ENCODE measurements at regions not wholly inside any gene's neighbourhood (a gene's known extent, or its start where the extent isn't known, plus 50 kb on each side); places are given as distances from the start of the nearest gene placed in this dataset.

DNA sequence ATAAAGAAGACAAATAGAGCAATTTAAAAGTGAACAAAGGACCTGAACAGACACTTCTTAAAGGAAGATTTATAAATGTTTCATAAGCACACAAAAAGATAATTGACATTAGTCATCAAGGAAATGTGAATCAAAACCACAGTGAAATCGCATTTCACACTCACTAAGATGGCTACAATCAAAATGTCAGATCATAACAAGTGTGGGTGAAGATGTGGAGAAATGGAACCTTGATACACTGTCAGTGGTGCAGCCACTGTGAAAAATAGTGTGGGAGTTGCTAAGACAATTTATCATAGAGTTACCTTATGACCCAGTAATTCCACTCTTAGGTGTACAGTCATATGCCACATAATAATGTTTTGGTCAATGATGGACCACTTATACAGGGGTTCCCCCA is 54.5 kb upstream of the HTR4 start:
- no peaks in the 10 kb centered on the region for H3K4me1 ChIP-seq (ENCODE audit: control insufficient read depth in 2 of 2, insufficient read depth in 2 of 2, low read length in 2 of 2)
- peaks cover 0 to 4% (median 0%) of the 10 kb centered on the region in 11 donors for H3K9me3 Mint-ChIP-seq
- no peaks in the 10 kb centered on the region for H3K27me3 ChIP-seq (ENCODE audit: control insufficient read depth in 2 of 2, insufficient read depth in 2 of 2, low read length in 2 of 2)
- no peak overlapping the region for H3K4me3 Mint-ChIP-seq
- no peak for DNase-seq
- no peak overlapping the region for H3K4me3 ChIP-seq (ENCODE audit: low read length)
- H3K36me3 Mint-ChIP-seq: no peaks in the 10 kb centered on the region
- H3K36me3 ChIP-seq (ENCODE audit: control insufficient read depth in 2 of 3, insufficient read depth in 3 of 3, low read length in 3 of 3): no peaks in the 10 kb centered on the region
- peaks cover 0 to under 1% (median 0%) of the 10 kb centered on the region in 7 donors for H3K4me1 Mint-ChIP-seq
- H3K27me3 Mint-ChIP-seq: peaks cover 2 to 17% (median 14%) of the 10 kb centered on the region in 5 donors
- intact Hi-C loops (cut with micrococcal nuclease): no loop called here
- no peak overlapping the region for H3K27ac Mint-ChIP-seq
- CTCF ChIA-PET: no interaction called here
- POLR2A ChIA-PET: no interaction called here
- H3K9me3 ChIP-seq (ENCODE audit: control insufficient read depth in 2 of 3, low read length in 3 of 3): no peaks in the 10 kb centered on the region
- no peak overlapping the region for H3K27ac ChIP-seq (ENCODE audit: low read depth, low read length)
- no peak for ATAC-seq

DNA sequence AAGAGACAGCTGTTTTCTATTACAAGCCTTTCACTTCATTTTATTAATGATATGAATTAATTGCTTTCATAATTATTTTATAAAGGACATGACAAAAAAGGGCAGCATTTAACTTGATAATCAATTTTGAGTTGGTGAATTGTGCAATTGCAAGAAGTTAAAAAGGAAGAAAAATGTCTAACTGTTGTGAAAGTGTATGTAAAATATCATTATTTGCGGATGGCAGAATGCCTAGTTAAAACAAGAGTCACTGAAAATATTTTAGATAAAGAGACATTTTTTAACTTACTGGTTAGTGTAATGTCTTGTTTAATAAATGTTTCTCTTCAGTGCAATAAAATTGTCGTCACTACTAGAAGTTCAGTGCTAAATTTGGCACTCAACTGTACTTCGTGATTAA is 57.6 kb upstream of the HTR4 start:
- ATAC-seq: no peak
- POLR2A ChIA-PET: no interaction called here

DNA sequence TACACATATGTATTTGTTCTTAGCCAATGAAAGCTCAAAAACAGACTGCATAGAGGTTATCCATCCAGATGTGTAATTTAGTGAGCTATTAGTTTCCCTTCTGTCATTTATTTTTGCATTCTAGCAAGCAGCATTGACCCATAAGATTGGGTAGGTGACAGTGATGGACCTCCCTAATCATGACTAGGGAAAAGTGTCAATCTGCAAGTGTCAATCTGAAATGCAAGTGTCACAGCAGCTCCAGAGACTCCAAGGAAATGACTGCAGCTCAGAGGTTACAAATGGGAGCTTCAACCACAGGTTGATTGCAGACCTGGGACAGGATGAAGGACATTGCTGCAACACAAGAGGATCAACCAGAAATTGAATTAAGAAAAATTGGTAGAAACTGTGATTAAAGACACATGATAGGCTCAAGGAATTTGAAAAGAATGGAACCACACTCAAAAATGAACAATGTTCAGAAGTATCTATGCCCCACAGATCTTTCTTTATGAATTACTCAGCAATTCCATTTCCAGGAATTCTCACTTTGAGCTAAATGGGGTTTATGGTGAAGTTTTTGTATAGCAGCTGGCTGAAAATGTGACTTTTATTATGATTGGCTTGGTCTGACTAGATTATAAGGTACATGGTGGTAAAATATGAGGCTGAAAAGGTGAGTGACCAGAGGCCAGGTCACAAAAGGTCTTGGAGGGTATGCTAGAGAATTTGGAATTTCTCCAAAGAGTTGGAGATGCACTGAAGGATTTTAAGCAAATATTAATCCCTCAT is 59.6 kb upstream of the HTR4 start:
- H3K4me1 Mint-ChIP-seq: peaks cover 0 to 4% (median 0%) of the 10 kb centered on the region in 7 donors
- no peaks in the 10 kb centered on the region for H3K27me3 ChIP-seq (ENCODE audit: control insufficient read depth in 2 of 2, insufficient read depth in 2 of 2, low read length in 2 of 2)
- ATAC-seq (no peak), DNase-seq (no peak)
- H3K27me3 Mint-ChIP-seq: peaks cover 0 to 38% (median 27%) of the 10 kb centered on the region in 5 donors
- H3K9me3 Mint-ChIP-seq: peaks cover 0 to 7% (median 2%) of the 10 kb centered on the region in 11 donors
- POLR2A ChIA-PET: no interaction called here
- H3K4me3 ChIP-seq (ENCODE audit: low read length): no peak overlapping the region
- CTCF ChIA-PET: no interaction called here
- no peaks in the 10 kb centered on the region for H3K9me3 ChIP-seq (ENCODE audit: control insufficient read depth in 2 of 3, low read length in 3 of 3)
- intact Hi-C loops (cut with micrococcal nuclease): no loop called here
- no peak overlapping the region for H3K27ac ChIP-seq (ENCODE audit: low read depth, low read length)
- H3K4me1 ChIP-seq (ENCODE audit: control insufficient read depth in 2 of 2, insufficient read depth in 2 of 2, low read length in 2 of 2): no peaks in the 10 kb centered on the region
- peaks cover 0 to 5% (median 0%) of the 10 kb centered on the region in 5 donors for H3K36me3 Mint-ChIP-seq
- no peaks in the 10 kb centered on the region for H3K36me3 ChIP-seq (ENCODE audit: control insufficient read depth in 2 of 3, insufficient read depth in 3 of 3, low read length in 3 of 3)
- no peak overlapping the region for H3K27ac Mint-ChIP-seq
- no peak overlapping the region for H3K4me3 Mint-ChIP-seq

More for the DNA sequence above, 57.6 kb upstream of the HTR4 start:
- Histone ChIP-seq H3K4me1 (ENCODE audit: control insufficient read depth in 2 of 2, insufficient read depth in 2 of 2, low read length in 2 of 2) (no peaks in the 10 kb centered on the region), H3K27ac (ENCODE audit: low read depth, low read length) (no peak overlapping the region), H3K4me3 (ENCODE audit: low read length) (no peak overlapping the region), H3K36me3 (ENCODE audit: control insufficient read depth in 2 of 3, insufficient read depth in 3 of 3, low read length in 3 of 3) (no peaks in the 10 kb centered on the region), H3K27me3 (ENCODE audit: control insufficient read depth in 2 of 2, insufficient read depth in 2 of 2, low read length in 2 of 2) (no peaks in the 10 kb centered on the region), H3K9me3 (ENCODE audit: control insufficient read depth in 2 of 3, low read length in 3 of 3) (no peaks in the 10 kb centered on the region)
- H3K9me3 Mint-ChIP-seq: peaks cover 0 to 7% (median 2%) of the 10 kb centered on the region in 11 donors
- no peak for DNase-seq
- CTCF ChIA-PET: no interaction called here
- no peak overlapping the region for H3K4me3 Mint-ChIP-seq
- intact Hi-C loops (cut with micrococcal nuclease): no loop called here
- no peak overlapping the region for H3K27ac Mint-ChIP-seq
- peaks cover 0 to 4% (median 0%) of the 10 kb centered on the region in 7 donors for H3K4me1 Mint-ChIP-seq
- peaks cover 0 to 5% (median 0%) of the 10 kb centered on the region in 5 donors for H3K36me3 Mint-ChIP-seq
- H3K27me3 Mint-ChIP-seq: peaks cover 0 to 23% (median 17%) of the 10 kb centered on the region in 5 donors

DNA sequence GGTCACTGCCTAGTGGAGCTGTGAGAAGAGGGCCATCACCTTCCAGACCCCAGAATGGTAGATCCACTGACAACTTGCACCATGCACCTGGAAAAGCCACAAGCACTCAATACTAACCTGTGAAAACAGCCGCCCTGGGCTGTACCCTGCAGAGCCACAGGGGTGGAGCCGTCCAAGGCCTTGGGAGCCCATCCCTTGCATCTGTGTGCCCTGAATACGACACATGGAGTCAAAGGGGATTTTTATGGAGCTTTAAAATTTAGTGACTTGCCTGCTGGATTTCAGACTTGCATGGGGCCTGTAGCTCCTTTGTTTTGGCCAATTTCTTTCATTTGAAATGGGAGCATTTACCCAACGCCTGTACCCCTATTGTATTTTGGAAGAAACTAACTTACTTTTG is 62.4 kb upstream of the HTR4 start:
- H3K4me1 ChIP-seq (ENCODE audit: control insufficient read depth in 2 of 2, insufficient read depth in 2 of 2, low read length in 2 of 2): no peaks in the 10 kb centered on the region
- no peaks in the 10 kb centered on the region for H3K9me3 ChIP-seq (ENCODE audit: control insufficient read depth in 2 of 3, low read length in 3 of 3)
- peaks cover 0 to 5% (median 0%) of the 10 kb centered on the region in 5 donors for H3K36me3 Mint-ChIP-seq
- H3K36me3 ChIP-seq (ENCODE audit: control insufficient read depth in 2 of 3, insufficient read depth in 3 of 3, low read length in 3 of 3): no peaks in the 10 kb centered on the region
- ChIA-PET POLR2A (no interaction called here), CTCF (no interaction called here)
- peaks cover 0 to 7% (median 2%) of the 10 kb centered on the region in 11 donors for H3K9me3 Mint-ChIP-seq
- intact Hi-C loops (cut with micrococcal nuclease): no loop called here
- no peak overlapping the region for H3K27ac Mint-ChIP-seq
- no peak overlapping the region for H3K4me3 Mint-ChIP-seq
- peaks cover 0 to 4% (median 0%) of the 10 kb centered on the region in 7 donors for H3K4me1 Mint-ChIP-seq
- ATAC-seq (no peak), DNase-seq (no peak)
- no peak overlapping the region for H3K4me3 ChIP-seq (ENCODE audit: low read length)
- no peak overlapping the region for H3K27ac ChIP-seq (ENCODE audit: low read depth, low read length)
- H3K27me3 ChIP-seq (ENCODE audit: control insufficient read depth in 2 of 2, insufficient read depth in 2 of 2, low read length in 2 of 2): no peaks in the 10 kb centered on the region
- H3K27me3 Mint-ChIP-seq: peaks cover 2 to 43% (median 32%) of the 10 kb centered on the region in 5 donors

DNA sequence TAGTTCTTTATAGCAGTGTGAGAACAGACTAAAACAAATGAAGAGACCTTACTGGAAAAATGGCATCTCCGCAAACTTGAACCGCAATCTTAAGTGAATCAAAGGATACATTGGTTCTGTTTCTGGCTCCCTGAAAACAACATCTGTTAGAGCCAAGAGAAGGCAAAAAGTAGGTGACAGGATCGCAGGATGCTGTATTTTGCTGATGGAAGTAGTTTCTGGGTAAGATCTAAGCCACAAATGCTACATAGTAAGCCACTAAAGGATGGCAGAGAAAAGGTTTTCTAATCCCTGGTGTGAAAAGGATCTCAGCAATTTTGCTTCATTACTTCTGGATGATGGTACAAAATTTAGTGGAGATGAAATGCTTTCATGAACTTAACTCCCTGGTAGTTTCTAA is 63.3 kb upstream of the HTR4 start:
- DNase-seq (no peak), ATAC-seq (no peak)
- intact Hi-C loops (cut with micrococcal nuclease): no loop called here
- Histone ChIP-seq H3K36me3 (ENCODE audit: control insufficient read depth in 2 of 3, insufficient read depth in 3 of 3, low read length in 3 of 3) (no peaks in the 10 kb centered on the region), H3K27me3 (ENCODE audit: control insufficient read depth in 2 of 2, insufficient read depth in 2 of 2, low read length in 2 of 2) (no peaks in the 10 kb centered on the region), H3K27ac (ENCODE audit: low read depth, low read length) (no peak overlapping the region), H3K4me1 (ENCODE audit: control insufficient read depth in 2 of 2, insufficient read depth in 2 of 2, low read length in 2 of 2) (no peaks in the 10 kb centered on the region), H3K9me3 (ENCODE audit: control insufficient read depth in 2 of 3, low read length in 3 of 3) (no peaks in the 10 kb centered on the region), H3K4me3 (ENCODE audit: low read length) (no peak overlapping the region)
- POLR2A ChIA-PET: no interaction called here
- Mint-ChIP-seq H3K9me3 (peaks cover 0 to 7% (median 2%) of the 10 kb centered on the region in 11 donors), H3K27me3 (peaks cover 4 to 43% (median 32%) of the 10 kb centered on the region in 5 donors), H3K4me1 (peaks cover 0 to 4% (median 0%) of the 10 kb centered on the region in 7 donors), H3K27ac (no peak overlapping the region), H3K4me3 (no peak overlapping the region), H3K36me3 (peaks cover 0 to 5% (median 0%) of the 10 kb centered on the region in 5 donors)
- CTCF ChIA-PET: no interaction called here

DNA sequence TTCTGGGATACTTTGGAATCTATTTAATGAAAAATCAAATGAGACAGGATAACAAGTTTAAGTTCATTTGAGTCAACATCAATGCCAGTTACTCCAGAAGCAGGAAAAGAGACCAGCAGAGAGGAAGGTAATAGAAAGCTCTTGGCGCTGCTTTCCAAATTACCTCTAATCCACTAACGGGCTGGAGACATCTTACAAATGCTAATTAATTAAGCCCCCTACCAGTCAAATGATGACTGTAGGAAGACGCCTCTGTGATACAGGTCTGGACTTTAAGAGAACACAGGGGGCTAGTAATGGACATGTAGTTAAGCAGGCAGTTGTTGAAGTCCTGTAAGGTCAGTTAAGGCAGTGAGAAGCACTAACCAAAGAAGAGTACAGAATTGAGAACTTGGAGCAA is 65.3 kb upstream of the HTR4 start:
- H3K4me1 ChIP-seq (ENCODE audit: control insufficient read depth in 2 of 2, insufficient read depth in 2 of 2, low read length in 2 of 2): no peaks in the 10 kb centered on the region
- Mint-ChIP-seq H3K4me1 (no peaks in the 10 kb centered on the region), H3K4me3 (no peak overlapping the region), H3K27ac (no peak overlapping the region), H3K27me3 (peaks cover 15 to 54% (median 28%) of the 10 kb centered on the region in 5 donors), H3K9me3 (peaks cover 0 to 7% (median 2%) of the 10 kb centered on the region in 11 donors), H3K36me3 (peaks cover 0 to 5% (median 0%) of the 10 kb centered on the region in 5 donors)
- ATAC-seq (no peak), DNase-seq (no peak)
- no peak overlapping the region for H3K4me3 ChIP-seq (ENCODE audit: low read length)
- no peaks in the 10 kb centered on the region for H3K9me3 ChIP-seq (ENCODE audit: control insufficient read depth in 2 of 3, low read length in 3 of 3)
- CTCF ChIA-PET: no interaction called here
- intact Hi-C loops (cut with micrococcal nuclease): no loop called here
- POLR2A ChIA-PET: no interaction called here
- H3K27me3 ChIP-seq (ENCODE audit: control insufficient read depth in 2 of 2, insufficient read depth in 2 of 2, low read length in 2 of 2): no peaks in the 10 kb centered on the region
- no peak overlapping the region for H3K27ac ChIP-seq (ENCODE audit: low read depth, low read length)
- H3K36me3 ChIP-seq (ENCODE audit: control insufficient read depth in 2 of 3, insufficient read depth in 3 of 3, low read length in 3 of 3): no peaks in the 10 kb centered on the region

DNA sequence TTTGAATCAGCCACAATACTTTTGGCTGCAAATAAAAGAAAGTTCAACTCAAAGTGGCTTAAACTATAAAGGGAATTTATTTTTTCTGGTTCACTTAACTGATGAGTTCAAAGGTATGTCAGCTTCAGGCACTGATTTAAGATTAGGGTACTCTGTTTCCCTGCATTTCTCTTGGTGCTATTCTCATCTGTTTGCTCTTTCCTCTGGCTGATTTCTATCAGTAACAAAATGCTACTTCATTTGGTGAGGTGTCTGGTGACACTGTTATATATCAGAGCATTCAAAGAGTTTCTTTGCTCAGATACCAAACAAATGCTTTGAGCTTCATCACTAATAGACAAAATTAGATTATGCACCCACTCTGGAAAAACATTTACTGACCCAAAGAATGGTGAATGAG is 65.9 kb upstream of the HTR4 start:
- no peaks in the 10 kb centered on the region for H3K36me3 ChIP-seq (ENCODE audit: control insufficient read depth in 2 of 3, insufficient read depth in 3 of 3, low read length in 3 of 3)
- Mint-ChIP-seq H3K36me3 (peaks cover 0 to 1% (median 0%) of the 10 kb centered on the region in 5 donors), H3K9me3 (peaks cover 0 to 3% (median 0%) of the 10 kb centered on the region in 11 donors), H3K27ac (no peak overlapping the region), H3K27me3 (peaks cover 15 to 47% (median 21%) of the 10 kb centered on the region in 5 donors), H3K4me1 (no peaks in the 10 kb centered on the region), H3K4me3 (no peak overlapping the region)
- no peak for ATAC-seq
- intact Hi-C loops (cut with micrococcal nuclease): no loop called here
- no peaks in the 10 kb centered on the region for H3K9me3 ChIP-seq (ENCODE audit: control insufficient read depth in 2 of 3, low read length in 3 of 3)
- H3K27ac ChIP-seq (ENCODE audit: low read depth, low read length): no peak overlapping the region
- CTCF ChIA-PET: no interaction called here
- H3K27me3 ChIP-seq (ENCODE audit: control insufficient read depth in 2 of 2, insufficient read depth in 2 of 2, low read length in 2 of 2): no peaks in the 10 kb centered on the region
- no peak overlapping the region for H3K4me3 ChIP-seq (ENCODE audit: low read length)
- no peak for DNase-seq
- POLR2A ChIA-PET: no interaction called here
- H3K4me1 ChIP-seq (ENCODE audit: control insufficient read depth in 2 of 2, insufficient read depth in 2 of 2, low read length in 2 of 2): no peaks in the 10 kb centered on the region

Data from naive thymus-derived CD4-positive, alpha-beta T cell (primary cell).